Thyroid gland (tissue), 4 donors: ENCODE measurements at regions not wholly inside any gene's neighbourhood (a gene's known extent, or its start where the extent isn't known, plus 50 kb on each side); places are given as distances from the start of the nearest gene placed in this dataset.
"Not testable (repeated sequence)": the region's sequence is repeated elsewhere in the genome, so short reads cannot be mapped to it uniquely, and the experiment has no call there.

Experiments
- POLR2A ChIP-seq, 2 donors: fragments of 450-650 bp; IDR thresholded peaks; one replicate each; pipeline ENCODE4 v1.6.1; 2017; ENCODE audit warnings: antibody characterized with exemption in 2 of 2, mild to moderate bottlenecking in 2 of 2, moderate library complexity in 1 of 2
- TF ChIP-seq, protein P1 (sequence below), 6 experiments: fragments of 200-600 bp in 3 of 6; fragments of 450-650 bp in 3 of 6; sonication (generic) in 3 of 6; IDR thresholded peaks; one replicate each; pipeline ENCODE4 v1.5.1; 2016 to 2019; ENCODE audit warnings: antibody characterized with exemption in 6 of 6, mild to moderate bottlenecking in 2 of 6, inconsistent platforms in 1 of 6, moderate library complexity in 1 of 6

DNA sequence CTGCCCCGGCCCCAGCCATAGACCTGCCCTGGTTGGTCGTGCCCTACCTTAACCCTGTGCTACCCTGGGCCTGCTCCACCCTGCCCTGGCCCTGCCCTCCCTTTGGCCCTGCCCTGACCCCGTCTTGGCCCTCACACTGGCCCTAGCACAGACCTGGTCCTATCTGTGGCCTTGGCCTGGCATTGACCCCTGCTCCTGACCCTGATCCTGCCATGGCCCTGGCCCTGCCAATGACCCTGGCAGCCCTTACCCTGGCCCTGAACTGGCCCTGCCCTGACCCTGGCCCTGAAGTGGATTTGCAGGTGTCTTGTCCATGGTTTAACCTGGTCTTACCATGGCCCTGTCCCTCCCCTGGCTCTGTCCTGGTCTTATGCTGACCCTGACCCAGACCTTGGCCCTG lies 1894.1 kb downstream of the FOXD4L5 start:
- TF ChIP-seq, protein P1, sequence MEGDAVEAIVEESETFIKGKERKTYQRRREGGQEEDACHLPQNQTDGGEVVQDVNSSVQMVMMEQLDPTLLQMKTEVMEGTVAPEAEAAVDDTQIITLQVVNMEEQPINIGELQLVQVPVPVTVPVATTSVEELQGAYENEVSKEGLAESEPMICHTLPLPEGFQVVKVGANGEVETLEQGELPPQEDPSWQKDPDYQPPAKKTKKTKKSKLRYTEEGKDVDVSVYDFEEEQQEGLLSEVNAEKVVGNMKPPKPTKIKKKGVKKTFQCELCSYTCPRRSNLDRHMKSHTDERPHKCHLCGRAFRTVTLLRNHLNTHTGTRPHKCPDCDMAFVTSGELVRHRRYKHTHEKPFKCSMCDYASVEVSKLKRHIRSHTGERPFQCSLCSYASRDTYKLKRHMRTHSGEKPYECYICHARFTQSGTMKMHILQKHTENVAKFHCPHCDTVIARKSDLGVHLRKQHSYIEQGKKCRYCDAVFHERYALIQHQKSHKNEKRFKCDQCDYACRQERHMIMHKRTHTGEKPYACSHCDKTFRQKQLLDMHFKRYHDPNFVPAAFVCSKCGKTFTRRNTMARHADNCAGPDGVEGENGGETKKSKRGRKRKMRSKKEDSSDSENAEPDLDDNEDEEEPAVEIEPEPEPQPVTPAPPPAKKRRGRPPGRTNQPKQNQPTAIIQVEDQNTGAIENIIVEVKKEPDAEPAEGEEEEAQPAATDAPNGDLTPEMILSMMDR (IDR thresholded peaks at IDR 0.05), result not testable (repeated sequence)
- TF ChIP-seq POLR2A (IDR thresholded peaks at IDR 0.05), result not testable (repeated sequence)
